DOHH2 (cell line): ENCODE measurements at regions not wholly inside any gene's neighbourhood (a gene's known extent, or its start where the extent isn't known, plus 50 kb on each side); places are given as distances from the start of the nearest gene placed in this dataset.

ENCODE experiments used
- EZH2phosphoT487 ChIP-seq: fragments of 200-600 bp; sonication (generic); IDR thresholded peaks from 2 replicates; pipeline ENCODE4 v1.6.1; 2017; ENCODE audit warnings: borderline replicate concordance, mild to moderate bottlenecking, antibody characterized with exemption, low read length, moderate library complexity, mixed read lengths
- TF ChIP-seq, protein P1 (sequence below): fragments of 200-600 bp; sonication (generic); IDR thresholded peaks from one replicate; pipeline ENCODE4 v1.5.1; 2014; ENCODE audit warnings: antibody characterized with exemption, mild to moderate bottlenecking, low read depth, low read length; ENCODE audit not compliant: poor library complexity, severe bottlenecking

DNA sequence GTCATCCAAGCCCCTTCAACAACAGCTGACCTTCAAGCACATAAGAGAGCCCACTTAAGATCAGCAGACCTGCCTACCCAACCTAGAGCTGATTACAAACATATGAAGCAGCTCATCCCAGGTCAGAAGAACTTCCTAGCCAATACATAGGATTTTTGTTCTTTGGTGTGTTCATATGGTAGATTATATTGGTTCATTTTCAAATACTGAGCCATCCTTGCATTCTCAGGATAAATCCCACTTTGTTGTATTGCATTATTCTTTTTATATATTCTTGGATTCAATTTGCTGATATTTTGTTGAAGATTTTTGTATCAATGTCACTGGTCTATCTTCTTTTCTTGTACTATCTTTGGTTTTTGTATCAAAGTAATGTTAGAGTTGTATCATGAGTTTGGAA lies 107.3 kb upstream of the STT3B start:
- TF ChIP-seq, protein P1, sequence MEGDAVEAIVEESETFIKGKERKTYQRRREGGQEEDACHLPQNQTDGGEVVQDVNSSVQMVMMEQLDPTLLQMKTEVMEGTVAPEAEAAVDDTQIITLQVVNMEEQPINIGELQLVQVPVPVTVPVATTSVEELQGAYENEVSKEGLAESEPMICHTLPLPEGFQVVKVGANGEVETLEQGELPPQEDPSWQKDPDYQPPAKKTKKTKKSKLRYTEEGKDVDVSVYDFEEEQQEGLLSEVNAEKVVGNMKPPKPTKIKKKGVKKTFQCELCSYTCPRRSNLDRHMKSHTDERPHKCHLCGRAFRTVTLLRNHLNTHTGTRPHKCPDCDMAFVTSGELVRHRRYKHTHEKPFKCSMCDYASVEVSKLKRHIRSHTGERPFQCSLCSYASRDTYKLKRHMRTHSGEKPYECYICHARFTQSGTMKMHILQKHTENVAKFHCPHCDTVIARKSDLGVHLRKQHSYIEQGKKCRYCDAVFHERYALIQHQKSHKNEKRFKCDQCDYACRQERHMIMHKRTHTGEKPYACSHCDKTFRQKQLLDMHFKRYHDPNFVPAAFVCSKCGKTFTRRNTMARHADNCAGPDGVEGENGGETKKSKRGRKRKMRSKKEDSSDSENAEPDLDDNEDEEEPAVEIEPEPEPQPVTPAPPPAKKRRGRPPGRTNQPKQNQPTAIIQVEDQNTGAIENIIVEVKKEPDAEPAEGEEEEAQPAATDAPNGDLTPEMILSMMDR, result no peak
- no peak for TF ChIP-seq EZH2phosphoT487
